Heart right ventricle (tissue), 16 donors: ENCODE measurements at regions not wholly inside any gene's neighbourhood (a gene's known extent, or its start where the extent isn't known, plus 50 kb on each side); places are given as distances from the start of the nearest gene placed in this dataset.

Experiments used
- ATAC-seq, 8 donors: fragments of 200-7000 bp; cut with Tn5 transposase; one replicate each; pipeline ENCODE4 v1.9.1; 2020; ENCODE audit warnings: mild to moderate bottlenecking in 8 of 8, moderate library complexity in 8 of 8, moderate number of reproducible peaks in 1 of 8
- DNase-seq, 2 donors: peaks; one replicate each; pipeline ENCODE4 v3.0.0-alpha.2; 2020
- H3K27ac ChIP-seq, 10 donors: fragments of 200-600 bp; sonication (generic) in 2 of 10; one replicate each; pipeline versions ENCODE4 v1.5.0 to v1.8.0; 2020 to 2022; ENCODE audit warnings: mild to moderate bottlenecking in 3 of 10
- H3K27me3 ChIP-seq, 7 donors: fragments of 200-600 bp; one replicate each; pipeline ENCODE4 v1.8.0; 2021 to 2022; ENCODE audit warnings: mild to moderate bottlenecking in 2 of 7
- H3K36me3 ChIP-seq, 9 donors: fragments of 200-600 bp; sonication (generic) in 1 of 9; one replicate each; pipeline versions ENCODE4 v1.5.0 to v1.8.0; 2020 to 2022; ENCODE audit warnings: mild to moderate bottlenecking in 2 of 9
- H3K4me1 ChIP-seq, 9 donors: fragments of 200-600 bp; sonication (generic) in 1 of 9; one replicate each; pipeline versions ENCODE4 v1.5.0 to v1.8.0; 2020 to 2022; ENCODE audit warnings: mild to moderate bottlenecking in 4 of 9
- H3K4me3 ChIP-seq, 10 donors: fragments of 200-600 bp; sonication (generic) in 2 of 10; one replicate each; pipeline versions ENCODE4 v1.5.0 to v1.8.0; 2020 to 2022; ENCODE audit warnings: mild to moderate bottlenecking in 7 of 10, moderate library complexity in 2 of 10
- H3K9me3 ChIP-seq, 11 donors: fragments of 200-600 bp in 10 of 11; sonication (generic) in 2 of 11; one replicate each; pipeline versions ENCODE4 v1.5.0 to v1.8.0; 2013 to 2022; ENCODE audit warnings: mild to moderate bottlenecking in 2 of 11, control low read depth in 1 of 11, moderate library complexity in 1 of 11
- CTCF ChIP-seq, 9 donors: fragments of 200-600 bp; sonication (generic) in 2 of 9; IDR thresholded peaks; one replicate each; pipeline versions ENCODE4 v1.5.0 to v1.8.0; 2021 to 2022; ENCODE audit warnings: antibody characterized with exemption in 9 of 9, mild to moderate bottlenecking in 5 of 9, moderate library complexity in 1 of 9
- WGBS, 2 donors: extraction: QIAGEN DNeasy Blood & Tissue Kit; methylation state at CpG; one replicate each; pipeline ENCODE4 v1.1.7; 2013; ENCODE audit warnings: inconsistent platforms in 1 of 2; 5-methylcytosine and 5-hydroxymethylcytosine counted together
- intact Hi-C, 10 donors: fragments of 100-400 bp; cut with DNase I; formaldehyde crosslinking; loops; one replicate each; pipeline versions ENCODE4 v1.11.1 to v1.14.2; 2022
- donor health status: Arrhythmogenic right ventricular cardiomyopathy.
- donor health status: ischemic (EF 13 %, LVEDD 7.1; RV severe dilation, severe dysfunction).
- donor health status: healthy with polysubstance abuse.
- donor health status: DM: no; HTN: yes; CAD: no.
- donor health status: DM: no; HTN: no; CAD: no.
- donor health status: ischemic (EF 25% LVEDD 6.9; RV normal size, moderate dysfunction).
- donor health status: ischemic (EF 25% LVEDD 5.7; RV mildly dilated, moderate dysfunction).
- donor health status: healthy.
- donor health status: DM: yes; HTN: yes; CAD: no.
- donor health status: Ischemic cardiomyopathy.
- donor health status: ischemic (EF 35%, LVEDD 5.7; RV mildly dilated, moderate dysfunction).
- donor health status: nonischemic (EF 11% LVEDD 7.7; RV severe dilation, severe dysfunction).
- donor health status: DM: yes; HTN: yes; CAD: no.
- donor health status: PGD.
- donor health status: ischemic (EF 29% LVEDD 5.4; RV normal size, mild dysfunction).
- donor health status: nonischemic (EF 23%, LVEDD 6.1; RV moderate dilation, normal function).

- Histone ChIP-seq H3K36me3 (no peaks in the 10 kb centered on the region), H3K9me3 (peaks cover 0 to 5% (median 0%) of the 10 kb centered on the region in 11 donors), H3K4me1 (no peaks in the 10 kb centered on the region), H3K27me3 (no peaks in the 10 kb centered on the region), H3K27ac (no peak overlapping the region), H3K4me3 (no peak overlapping the region)
- ATAC-seq (no peak), DNase-seq (no peak)
- TF ChIP-seq CTCF (IDR thresholded peaks at IDR 0.05) = no peak
- intact Hi-C loops = no loop called here
Measured at GRCh38 chr6:104418125-104418524, 441.6 kb downstream of the HACE1 start.

GRCh38 chr6:104414723-104415122 lies 445.0 kb downstream of the HACE1 start:
- intact Hi-C loops = no loop called here
- Histone ChIP-seq H3K36me3 (no peaks in the 10 kb centered on the region), H3K9me3 (peaks cover 0 to under 1% (median 0%) of the 10 kb centered on the region in 11 donors), H3K27me3 (no peaks in the 10 kb centered on the region), H3K4me1 (no peaks in the 10 kb centered on the region), H3K4me3 (no peak overlapping the region), H3K27ac (no peak overlapping the region)
- DNase-seq = no peak
- no peak for ATAC-seq
- 95 to 97% methylated on average over 1 of the region's 1 CpG for WGBS, 2 donors
- TF ChIP-seq CTCF (IDR thresholded peaks at IDR 0.05) = no peak

GRCh38 chr6:104413767-104414166 lies 446.0 kb downstream of the HACE1 start:
- ATAC-seq = no peak
- WGBS, 2 donors = 55 to 64% methylated on average over 3 of the region's 3 CpGs

DNA sequence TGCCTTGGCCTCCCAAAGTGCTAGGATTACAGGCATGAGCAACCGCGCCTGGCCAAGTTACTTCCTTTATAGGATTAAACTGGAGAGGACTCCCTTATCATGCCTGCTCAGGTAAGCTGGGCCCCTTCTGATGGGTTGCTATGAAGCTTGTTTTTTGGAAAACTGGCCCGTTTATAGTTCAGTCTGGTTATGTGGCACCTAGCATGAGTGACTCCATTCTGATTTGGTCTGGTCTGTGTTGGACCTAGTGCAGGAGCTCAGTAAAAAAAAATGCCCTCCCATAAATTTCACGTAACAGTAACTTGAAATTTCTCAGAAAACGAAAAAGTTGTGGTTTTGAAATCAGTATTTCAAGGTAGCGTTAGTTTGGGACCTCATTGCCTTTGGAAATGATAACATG lies 448.4 kb downstream of the HACE1 start:
- Histone ChIP-seq H3K27me3 (no peaks in the 10 kb centered on the region), H3K9me3 (peaks cover 0 to 4% (median 0%) of the 10 kb centered on the region in 11 donors), H3K36me3 (no peaks in the 10 kb centered on the region), H3K4me3 (no peak overlapping the region), H3K4me1 (no peaks in the 10 kb centered on the region), H3K27ac (no peak overlapping the region)
- intact Hi-C loops = no loop called here
- 78 to 79% methylated on average over 6 of the region's 6 CpGs for WGBS, 2 donors
- DNase-seq (no peak), ATAC-seq (no peak)
- TF ChIP-seq CTCF (IDR thresholded peaks at IDR 0.05) = no peak

More at GRCh38 chr6:104413767-104414166, 446.0 kb downstream of the HACE1 start:
- Histone ChIP-seq H3K9me3 (peaks cover 0 to 4% (median 0%) of the 10 kb centered on the region in 11 donors), H3K36me3 (no peaks in the 10 kb centered on the region), H3K4me3 (no peak overlapping the region), H3K27ac (no peak overlapping the region), H3K27me3 (no peaks in the 10 kb centered on the region), H3K4me1 (no peaks in the 10 kb centered on the region)
- intact Hi-C loops = no loop called here
- no peak for DNase-seq
- no peak for TF ChIP-seq CTCF (IDR thresholded peaks at IDR 0.05)

- no peak for TF ChIP-seq CTCF (IDR thresholded peaks at IDR 0.05)
- Histone ChIP-seq H3K9me3 (peaks cover 0 to 4% (median 0%) of the 10 kb centered on the region in 11 donors), H3K27me3 (no peaks in the 10 kb centered on the region), H3K4me3 (no peak overlapping the region), H3K4me1 (no peaks in the 10 kb centered on the region), H3K27ac (no peak overlapping the region), H3K36me3 (no peaks in the 10 kb centered on the region)
- intact Hi-C loops = no loop called here
- ATAC-seq (no peak), DNase-seq (no peak)
Measured at GRCh38 chr6:104409913-104410312, 449.8 kb downstream of the HACE1 start.
